GM18505 (cell line): ENCODE measurements at regions not wholly inside any gene's neighbourhood (a gene's known extent, or its start where the extent isn't known, plus 50 kb on each side); places are given as distances from the start of the nearest gene placed in this dataset.
A peak's percentile ranks its signal among the peaks of the same experiment; 100 is the strongest.

Experiments used
- ATAC-seq: cut with Tn5 transposase; IDR thresholded peaks from one replicate; pipeline ENCODE4 v1.9.1; 2021; ENCODE audit not compliant: unreplicated experiment
- POLR2A ChIP-seq: IDR thresholded peaks from 4 replicates; pipeline ENCODE4 v1.6.1; 2011; ENCODE audit warnings: borderline replicate concordance; ENCODE audit not compliant: insufficient read depth, insufficient read length; ENCODE audit errors: extremely low read depth

GRCh38 chr7:18174996-18175395, 147.3 kb upstream of the PRPS1L1 start:
- no peak for TF ChIP-seq POLR2A
- no peak for ATAC-seq

GRCh38 chr7:18175801-18176450, 148.3 kb upstream of the PRPS1L1 start:
- ATAC-seq = no peak
- no peak for TF ChIP-seq POLR2A

GRCh38 chr7:18177129-18177814, 149.6 kb upstream of the PRPS1L1 start:
- no peak for TF ChIP-seq POLR2A
- no peak for ATAC-seq

GRCh38 chr7:18177815-18178660, 150.4 kb upstream of the PRPS1L1 start:
- ATAC-seq = peak; percentile 88
- TF ChIP-seq POLR2A = no peak

- ATAC-seq = no peak
- TF ChIP-seq POLR2A = no peak
These were observed 151.4 kb upstream of the PRPS1L1 start for GRCh38 chr7:18179093-18179492.

GRCh38 chr7:18180685-18181084, 153.0 kb upstream of the PRPS1L1 start:
- no peak for TF ChIP-seq POLR2A
- ATAC-seq = no peak

GRCh38 chr7:18189500-18190126, 162.0 kb upstream of the PRPS1L1 start:
- ATAC-seq = no peak
- TF ChIP-seq POLR2A = no peak

- ATAC-seq = no peak
- no peak for TF ChIP-seq POLR2A
These were observed 163.7 kb upstream of the PRPS1L1 start for GRCh38 chr7:18191341-18191740.

GRCh38 chr7:18191862-18192625, 164.4 kb upstream of the PRPS1L1 start:
- ATAC-seq = no peak
- TF ChIP-seq POLR2A = no peak

- TF ChIP-seq POLR2A = no peak
These were observed 167.0 kb upstream of the PRPS1L1 start for GRCh38 chr7:18194616-18195015.

GRCh38 chr7:18196638-18197037, 169.0 kb upstream of the PRPS1L1 start:
- no peak for TF ChIP-seq POLR2A
- ATAC-seq = no peak

More at GRCh38 chr7:18194616-18195015, 167.0 kb upstream of the PRPS1L1 start:
- no peak for ATAC-seq

GRCh38 chr7:18198868-18199267, 171.2 kb upstream of the PRPS1L1 start:
- TF ChIP-seq POLR2A = no peak
- no peak for ATAC-seq
